HTR-8/SVneo (cell line): ENCODE measurements at regions not wholly inside any gene's neighbourhood (a gene's known extent, or its start where the extent isn't known, plus 50 kb on each side); places are given as distances from the start of the nearest gene placed in this dataset.
A peak's percentile ranks its signal among the peaks of the same experiment; 100 is the strongest.
"Not testable (repeated sequence)": the region's sequence is repeated elsewhere in the genome, so short reads cannot be mapped to it uniquely, and the experiment has no call there.

Experiments
- DNase-seq: peaks from one replicate; pipeline ENCODE4 v3.0.0; 2011; ENCODE audit warnings: low spot score, mixed read lengths; ENCODE audit not compliant: insufficient read length
- FAIRE-seq: peaks from 2 replicates; lab custom pipeline; 2011; peaks lifted over from hg19 to GRCh38; lab: Jason Lieb, UNC

DNA sequence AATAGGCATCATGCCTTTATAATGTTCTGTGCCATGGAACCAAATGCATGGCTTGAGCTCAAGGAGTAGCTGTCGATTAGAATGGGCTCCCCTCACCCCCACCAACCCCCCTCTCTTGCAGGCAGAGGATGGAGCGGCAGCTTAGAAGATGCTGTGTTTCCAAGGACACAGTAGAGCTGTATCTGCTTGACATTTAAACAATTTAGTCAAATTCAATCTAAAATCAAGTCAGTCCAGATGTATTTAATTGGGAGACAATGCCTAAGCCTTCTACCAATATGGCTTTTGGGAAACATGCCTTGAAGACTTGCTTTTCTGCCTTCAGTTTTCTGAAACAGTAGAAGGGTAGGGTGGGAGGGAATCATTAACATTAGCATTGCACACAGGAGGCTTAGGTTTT is 497.1 kb upstream of the NRP1 start:
- no peak for DNase-seq
- FAIRE-seq, result no peak

DNA sequence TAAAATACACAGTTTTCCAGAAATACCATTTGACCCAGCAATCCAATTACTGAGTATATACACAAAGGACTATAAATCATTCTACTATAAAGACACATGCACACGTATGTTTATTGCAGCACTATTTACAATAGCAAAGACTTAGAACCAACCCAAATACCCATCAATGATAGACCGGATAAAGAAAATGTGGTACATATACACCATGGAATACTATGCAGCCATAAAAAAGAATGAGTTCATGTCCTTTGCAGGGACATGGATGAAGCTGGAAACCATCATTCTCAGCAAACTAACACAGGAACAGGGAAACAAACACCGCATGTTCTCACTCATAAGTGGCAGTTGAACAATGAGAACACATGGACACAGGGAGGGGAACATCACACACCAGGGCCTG is 495.4 kb upstream of the NRP1 start:
- not testable (repeated sequence) for FAIRE-seq, DNase-seq

DNA sequence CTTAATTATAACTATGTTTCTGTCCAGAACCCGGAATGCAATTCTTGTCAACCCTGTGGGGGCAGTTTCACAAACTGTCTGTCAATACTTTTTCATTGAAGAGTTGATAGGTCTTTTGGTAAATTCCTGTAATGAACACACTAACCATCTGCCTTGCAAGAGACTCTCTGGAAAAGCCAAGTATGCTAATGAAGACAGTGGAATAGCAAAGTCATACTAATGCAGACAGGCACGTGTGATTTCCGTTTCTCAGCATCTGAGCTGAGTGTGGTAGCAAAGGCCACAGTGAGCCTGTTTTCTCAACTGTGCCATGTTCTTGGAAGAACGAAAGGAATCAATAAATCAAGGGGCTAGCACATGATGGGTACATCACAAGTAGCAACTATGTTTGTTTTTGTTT is 494.1 kb upstream of the NRP1 start:
- FAIRE-seq (no peak), DNase-seq (no peak)

- FAIRE-seq (no peak), DNase-seq (no peak)
These were observed 491.7 kb upstream of the NRP1 start for GRCh38 chr10:33826186-33826585.

DNA sequence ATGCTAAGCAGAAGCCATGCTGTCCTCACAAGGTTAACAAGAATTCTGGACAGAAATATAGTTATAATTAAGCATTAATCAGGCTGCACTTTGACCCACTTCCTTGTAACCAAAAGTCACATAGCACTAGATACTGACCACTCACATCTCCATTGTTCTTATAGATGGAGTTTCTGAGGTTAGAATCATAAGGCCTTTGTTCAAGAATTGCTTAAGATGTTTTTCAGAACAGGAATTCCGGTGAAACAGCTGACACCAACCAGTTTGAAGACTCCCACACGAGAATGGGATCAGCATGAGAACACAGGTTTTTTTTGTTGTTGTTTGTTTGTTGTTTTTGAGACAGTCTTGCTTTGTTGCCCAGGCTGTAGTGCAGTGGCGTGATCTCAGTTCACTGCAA is 488.3 kb upstream of the NRP1 start:
- DNase-seq, result no peak
- no peak for FAIRE-seq

- FAIRE-seq, result no peak
- no peak for DNase-seq
These were observed 486.1 kb upstream of the NRP1 start for GRCh38 chr10:33820531-33820930.

DNA sequence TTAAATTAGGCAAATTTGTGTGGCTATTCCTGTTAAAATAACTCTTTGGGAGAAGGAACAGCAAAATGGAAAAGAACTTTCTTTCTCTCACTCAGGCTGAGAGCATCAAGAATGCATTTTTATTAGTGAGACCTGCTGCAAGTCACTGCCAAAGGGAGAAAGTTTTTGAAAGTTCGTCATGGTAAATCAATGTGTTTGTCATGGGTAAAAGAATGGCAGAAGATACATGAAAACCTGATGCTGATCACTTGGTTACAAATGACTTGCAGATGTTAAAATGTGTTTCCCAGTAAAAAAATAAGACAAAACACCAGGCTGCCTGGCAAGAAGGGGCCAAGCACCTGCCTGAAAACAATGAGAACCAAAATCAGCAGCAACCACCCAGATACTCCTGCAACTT is 484.7 kb upstream of the NRP1 start:
- DNase-seq (no peak), FAIRE-seq (no peak)

DNA sequence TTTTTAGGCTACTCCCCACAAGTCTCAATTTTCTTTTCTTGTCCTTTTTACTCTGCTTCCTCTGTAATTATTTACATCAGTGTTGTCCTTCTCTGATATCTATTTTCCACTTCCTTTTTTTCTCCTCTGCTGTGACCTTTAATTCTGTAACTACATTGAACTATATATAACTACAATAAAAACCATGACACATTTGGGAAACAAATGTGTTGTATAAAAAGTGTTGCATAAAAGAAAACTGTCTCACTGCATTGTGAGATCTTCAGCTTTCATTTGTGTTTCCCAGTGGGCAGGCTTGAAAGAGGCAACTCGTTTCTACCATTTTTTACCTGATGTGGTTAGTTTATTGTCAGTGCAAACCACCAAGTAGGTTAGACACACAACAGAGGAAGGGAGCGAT is 483.9 kb upstream of the NRP1 start:
- FAIRE-seq, result no peak
- DNase-seq, result no peak

DNA sequence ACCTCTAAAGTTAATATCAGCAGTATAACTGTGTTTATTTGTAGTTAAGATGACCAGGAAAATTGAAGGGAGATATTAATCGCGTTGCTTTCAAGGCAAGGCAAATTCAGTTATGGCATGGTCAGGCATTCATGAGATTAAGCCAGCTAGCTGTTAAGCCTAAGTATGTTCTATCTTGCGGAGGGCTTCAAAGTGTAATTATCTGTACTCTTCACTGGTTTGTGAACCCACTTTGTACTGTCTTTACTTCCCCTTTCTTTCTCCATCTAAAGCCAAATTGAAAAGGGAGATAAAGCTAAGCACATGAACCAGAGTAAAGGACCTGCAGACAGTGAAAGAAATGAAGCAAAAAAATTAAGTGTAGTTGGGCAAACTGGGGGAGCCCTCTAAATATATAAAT is 483.1 kb upstream of the NRP1 start:
- FAIRE-seq, result no peak
- DNase-seq, result no peak

- FAIRE-seq (no peak), DNase-seq (no peak)
These were observed 481.3 kb upstream of the NRP1 start for GRCh38 chr10:33815776-33816175.

DNA sequence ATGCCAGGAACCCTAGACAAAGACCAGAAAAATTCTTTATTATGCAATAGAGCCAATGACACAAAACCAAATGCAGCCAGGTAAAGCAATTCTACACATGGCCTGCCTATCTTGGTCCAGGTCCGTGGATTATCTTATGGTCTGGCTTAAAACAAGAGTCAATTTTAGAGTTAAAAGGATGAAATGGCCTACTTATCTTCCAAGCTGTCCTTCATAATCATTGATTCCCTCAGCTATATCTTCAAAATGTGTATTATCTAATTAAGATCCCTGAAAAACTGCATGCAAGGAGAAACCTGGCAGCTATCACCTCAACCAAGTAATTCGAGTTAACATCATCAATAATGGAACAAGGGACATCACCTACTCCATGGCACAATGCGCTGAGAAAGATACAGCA is 479.4 kb upstream of the NRP1 start:
- FAIRE-seq, result no peak
- DNase-seq, result no peak

GRCh38 chr10:33813415-33813814 is 478.9 kb upstream of the NRP1 start:
- no peak for FAIRE-seq
- no peak for DNase-seq

- FAIRE-seq (no peak), DNase-seq (no peak)
These were observed 478.1 kb upstream of the NRP1 start for GRCh38 chr10:33812586-33812985.

- no peak for DNase-seq
- no peak for FAIRE-seq
These were observed 476.5 kb upstream of the NRP1 start for GRCh38 chr10:33810986-33811385.

DNA sequence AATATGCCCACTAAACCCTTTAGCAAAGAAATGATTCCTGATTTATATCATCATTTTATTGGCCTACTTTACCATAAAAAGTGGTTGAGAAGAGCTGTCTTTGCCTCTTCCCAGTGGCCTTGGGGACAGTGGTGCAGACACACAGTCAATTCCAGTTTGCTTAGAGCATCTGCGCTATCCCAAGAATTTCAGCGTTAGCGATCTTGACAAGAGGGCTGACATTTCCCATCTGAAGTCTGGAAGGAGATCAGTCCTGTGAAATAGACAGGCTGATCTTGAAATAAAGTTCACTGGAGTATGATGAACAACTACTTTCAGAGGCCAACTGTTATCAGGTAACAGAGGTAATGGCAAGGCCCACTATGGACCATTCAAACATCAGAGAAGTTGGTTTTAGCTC is 475.3 kb upstream of the NRP1 start:
- FAIRE-seq (no peak), DNase-seq (no peak)

DNA sequence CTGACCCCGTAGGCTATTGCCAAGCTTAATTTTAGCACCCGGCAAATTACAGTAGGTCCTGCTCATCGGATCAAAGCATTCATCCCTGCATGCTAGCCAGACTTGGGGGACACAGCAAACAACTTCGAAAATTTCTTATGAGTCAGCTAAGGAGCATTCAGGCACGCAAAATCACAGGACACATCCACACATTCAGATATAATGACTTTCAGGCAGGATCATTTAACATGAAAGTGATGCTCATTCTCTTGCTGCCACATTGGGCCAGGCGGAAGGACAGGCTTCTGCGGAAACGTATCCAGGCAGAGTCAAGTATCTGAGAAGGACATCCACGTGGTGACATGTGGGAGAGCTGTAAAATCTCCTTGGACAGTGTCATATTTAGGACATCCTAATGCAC is 474.0 kb upstream of the NRP1 start:
- FAIRE-seq, result peak; percentile 76
- DNase-seq, result no peak

DNA sequence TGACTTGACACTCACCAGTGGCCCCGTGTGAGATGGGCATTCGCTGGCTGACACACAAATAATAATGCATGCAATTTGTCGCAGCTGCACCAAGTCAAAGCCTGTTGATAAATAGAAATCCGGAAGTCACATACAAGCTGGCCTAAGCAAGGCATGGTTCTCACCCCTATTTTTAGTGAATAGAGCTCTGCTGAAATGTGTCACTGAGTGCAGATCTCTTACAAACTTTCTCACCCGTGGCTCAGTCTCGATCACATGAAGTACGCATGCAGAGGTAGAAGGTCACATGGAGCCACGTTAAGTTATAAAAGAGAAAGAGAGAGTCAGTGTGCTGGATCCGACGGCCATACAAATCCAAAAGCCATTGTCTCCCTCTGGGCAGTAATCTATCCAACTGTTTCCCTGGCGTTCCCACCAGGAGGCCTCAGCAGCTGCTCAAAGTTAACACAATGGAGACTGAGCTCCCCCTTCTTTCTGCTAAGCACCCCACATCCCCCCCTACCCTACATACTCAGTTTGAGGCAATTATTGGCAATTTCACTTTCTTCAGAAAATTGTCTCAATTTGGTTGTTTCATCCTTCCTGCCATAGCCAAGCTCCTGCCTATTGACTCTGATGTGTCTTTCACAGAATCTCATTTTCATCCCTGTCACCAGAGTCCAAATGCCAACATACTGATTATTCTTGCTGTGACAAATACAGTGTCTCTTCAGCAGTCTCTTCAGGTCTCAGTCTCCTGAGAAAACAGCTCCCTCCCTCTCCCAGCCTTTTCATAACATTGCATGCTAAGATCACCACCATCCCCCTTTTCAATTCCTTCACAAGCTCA is 473.3 kb upstream of the NRP1 start:
- DNase-seq (no peak), FAIRE-seq (peak; percentile 26)

DNA sequence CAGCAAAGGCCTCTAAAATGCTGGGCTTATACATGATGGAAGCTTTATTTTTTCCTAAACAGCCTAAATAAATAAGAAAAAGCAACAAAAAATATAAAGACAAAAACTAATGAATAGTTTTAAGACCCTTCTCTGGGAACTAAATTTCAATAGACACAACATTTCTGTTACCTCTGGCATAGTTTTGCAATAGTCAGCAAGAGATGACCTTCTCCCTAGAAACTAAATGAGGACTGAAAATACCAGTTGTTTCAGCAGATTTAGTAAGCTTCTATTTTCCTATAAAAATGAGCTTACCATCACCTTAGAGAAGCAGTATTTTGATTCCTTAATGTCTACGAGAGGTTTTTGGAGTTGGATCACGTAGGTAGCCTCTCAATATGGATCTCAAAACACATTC is 471.4 kb upstream of the NRP1 start:
- no peak for DNase-seq
- no peak for FAIRE-seq

DNA sequence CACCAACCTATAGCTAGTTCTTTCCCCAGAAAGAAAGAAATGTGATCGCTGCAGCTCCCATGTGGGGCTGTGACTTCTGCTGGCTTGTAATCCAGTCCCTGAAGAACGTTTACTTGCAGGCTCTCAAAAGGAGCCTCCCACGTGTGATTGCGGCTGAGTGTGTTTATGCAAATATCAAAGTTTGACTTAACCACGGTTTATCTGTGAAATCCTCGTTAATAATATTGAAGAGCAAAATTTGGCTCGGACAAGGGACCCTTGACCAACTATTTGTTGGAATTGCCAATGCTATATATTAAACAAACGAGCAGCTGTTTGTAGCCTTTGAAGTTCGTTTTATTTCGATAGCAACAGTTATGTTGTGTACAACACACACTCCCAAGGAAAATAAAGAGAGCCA is 470.1 kb upstream of the NRP1 start:
- FAIRE-seq (no peak), DNase-seq (no peak)

DNA sequence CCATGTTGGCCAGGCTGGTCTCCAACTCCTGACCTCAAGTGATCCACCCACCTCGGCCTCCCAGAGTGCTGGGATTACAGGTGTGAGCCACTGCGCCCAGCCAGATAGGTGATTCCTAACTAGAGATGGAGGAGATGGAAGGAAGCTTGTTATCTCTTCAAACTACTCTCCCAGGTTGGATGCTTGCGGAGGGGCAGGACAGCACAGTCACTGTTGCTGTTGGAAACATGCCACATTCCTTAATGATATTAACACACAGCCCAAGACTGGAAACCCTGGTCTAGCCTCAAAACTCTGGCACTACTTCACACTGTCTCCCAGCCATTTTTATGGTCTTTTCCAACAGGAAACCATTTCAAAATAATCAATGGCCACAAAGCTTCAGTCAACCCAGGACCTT is 468.8 kb upstream of the NRP1 start:
- DNase-seq (no peak), FAIRE-seq (peak; percentile 40)

GRCh38 chr10:33802566-33802965 is 468.1 kb upstream of the NRP1 start:
- no peak for DNase-seq
- no peak for FAIRE-seq

DNA sequence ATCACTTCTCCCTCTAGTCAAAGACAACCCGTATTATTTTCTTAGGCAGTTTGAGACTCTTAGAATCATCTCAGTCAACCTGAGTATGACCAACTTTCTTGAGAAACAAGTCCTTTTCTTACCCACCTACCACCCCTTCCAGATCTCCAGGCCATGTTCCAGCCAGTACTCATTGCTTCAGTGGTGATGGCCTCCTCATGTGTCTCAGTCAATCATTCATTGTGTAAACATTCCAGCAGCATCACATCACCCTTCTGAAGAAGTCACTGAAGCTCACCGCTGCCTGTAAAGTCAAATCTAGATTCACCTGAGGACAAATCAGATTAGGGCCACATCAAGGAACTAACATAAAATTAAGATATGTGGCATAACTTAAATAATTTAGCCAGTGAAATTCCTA is 467.2 kb upstream of the NRP1 start:
- DNase-seq (peak; percentile 48), FAIRE-seq (peak; percentile 80)
